Ishikawa (cell line): ENCODE measurements at regions not wholly inside any gene's neighbourhood (a gene's known extent, or its start where the extent isn't known, plus 50 kb on each side); places are given as distances from the start of the nearest gene placed in this dataset.
A peak's percentile ranks its signal among the peaks of the same experiment; 100 is the strongest.

ENCODE experiments used
- CEBPB ChIP-seq: IDR thresholded peaks from 2 replicates; pipeline ENCODE4 v1.6.1; 2012
- CREB1 ChIP-seq: IDR thresholded peaks from 2 replicates; pipeline ENCODE4 v1.6.1; 2012; ENCODE audit warnings: low read depth
- EGR1 ChIP-seq: IDR thresholded peaks from 2 replicates; pipeline ENCODE4 v1.6.1; 2012
- EP300 ChIP-seq: IDR thresholded peaks from 2 replicates; pipeline ENCODE4 v1.6.1; 2012; ENCODE audit warnings: borderline replicate concordance
- FOXM1 ChIP-seq: IDR thresholded peaks from 2 replicates; pipeline ENCODE4 v1.6.1; 2012; ENCODE audit warnings: low read depth, borderline replicate concordance
- MAX ChIP-seq: IDR thresholded peaks from 2 replicates; pipeline ENCODE4 v1.6.1; 2012
- NFIC ChIP-seq: IDR thresholded peaks from 2 replicates; pipeline ENCODE4 v1.6.1; 2012
- RAD21 ChIP-seq: IDR thresholded peaks from 2 replicates; pipeline ENCODE4 v1.6.1; 2012; ENCODE audit warnings: low read depth
- REST ChIP-seq: IDR thresholded peaks from 2 replicates; pipeline ENCODE4 v1.6.1; 2012; ENCODE audit warnings: low read depth, mild to moderate bottlenecking
- TAF1 ChIP-seq: IDR thresholded peaks from 2 replicates; pipeline ENCODE4 v1.6.1; 2012; ENCODE audit warnings: low read depth, mild to moderate bottlenecking
- TCF12 ChIP-seq: IDR thresholded peaks from 2 replicates; pipeline ENCODE4 v1.6.1; 2012; ENCODE audit warnings: low read depth
- TEAD4 ChIP-seq: IDR thresholded peaks from 2 replicates; pipeline ENCODE4 v1.6.1; 2012
- USF1 ChIP-seq: IDR thresholded peaks from 2 replicates; pipeline ENCODE4 v1.6.1; 2012
- YY1 ChIP-seq: IDR thresholded peaks from 2 replicates; pipeline ENCODE4 v1.6.1; 2012; ENCODE audit warnings: low read depth
- ZBTB7A ChIP-seq: IDR thresholded peaks from 2 replicates; pipeline ENCODE4 v1.6.1; 2012; ENCODE audit warnings: low read depth

- no peak for TF ChIP-seq MAX
- no peak for TF ChIP-seq YY1
Observed at GRCh38 chr7:46478046-46478445, 557.0 kb upstream of the IGFBP3 start.

GRCh38 chr7:46468753-46469356 is 547.8 kb upstream of the IGFBP3 start:
- TF ChIP-seq RAD21: 0 out of 2 replicates have a peak, but pooled peaks have one; percentile 8
- 0 out of 2 replicates have a peak, but pooled peaks have one; percentile 34 for TF ChIP-seq YY1
- no peak for TF ChIP-seq EP300
- TF ChIP-seq USF1: peak; percentile 73
- peak; percentile 14; the same call in 1 of the 2 replicates for TF ChIP-seq TEAD4

GRCh38 chr7:46463170-46463569 is 542.1 kb upstream of the IGFBP3 start:
- TF ChIP-seq USF1 (no peak), EGR1 (no peak), CREB1 (no peak), REST (no peak), CEBPB (no peak), YY1 (no peak), EP300 (no peak)

GRCh38 chr7:46461334-46461777 is 540.3 kb upstream of the IGFBP3 start:
- TF ChIP-seq TAF1: no peak
- no peak for TF ChIP-seq EP300
- no peak for TF ChIP-seq NFIC
- TF ChIP-seq CEBPB: no peak
- no peak for TF ChIP-seq TCF12
- no peak for TF ChIP-seq FOXM1
- no peak for TF ChIP-seq CREB1
- TF ChIP-seq TEAD4: no peak
- TF ChIP-seq RAD21: no peak
- no peak for TF ChIP-seq REST
- no peak for TF ChIP-seq USF1
- no peak for TF ChIP-seq MAX
- TF ChIP-seq YY1: no peak
- TF ChIP-seq EGR1: no peak
- TF ChIP-seq ZBTB7A: no peak

GRCh38 chr7:46459942-46460341 is 538.9 kb upstream of the IGFBP3 start:
- TF ChIP-seq CEBPB (no peak), REST (peak; percentile 63), TEAD4 (no peak)
